A549 (cell line): ENCODE measurements at regions not wholly inside any gene's neighbourhood (a gene's known extent, or its start where the extent isn't known, plus 50 kb on each side); places are given as distances from the start of the nearest gene placed in this dataset.
A peak's percentile ranks its signal among the peaks of the same experiment; 100 is the strongest.

Experiments used
- ATAC-seq, 2 experiments: fragments of 200-7000 bp in 1 of 2; fragments of >200 bp in 1 of 2; cut with Nextera tagmentation in 1 of 2; cut with Tn5 transposase in 1 of 2; 3 replicates each; pipeline versions ENCODE4 v1.8.0 to v1.9.1; 2018 to 2020; ENCODE audit warnings: mild to moderate bottlenecking in 1 of 2, moderate library complexity in 1 of 2
- CTCF ChIA-PET: fragments of 300-600 bp; sonication (Branson Sonifier 250); formaldehyde crosslinking; extraction: SDS; loops from one replicate; lab custom pipeline; 2021; ENCODE audit warnings: antibody characterized with exemption, inconsistent platforms; lab: Yijun Ruan, JAX
- POLR2A ChIA-PET: fragments of 350-600 bp; formaldehyde crosslinking; extraction: SDS; loops from one replicate; lab custom pipeline; 2021; ENCODE audit warnings: antibody characterized with exemption, inconsistent platforms; lab: Yijun Ruan, JAX
- DNase-seq, 2 experiments: peaks; one replicate each; pipeline versions ENCODE4 v3.0.0 to v3.0.0-alpha.2; 2011 to 2016; ENCODE audit warnings: low read depth in 1 of 2, low spot score in 1 of 2
- FAIRE-seq: peaks from 2 replicates; lab custom pipeline; 2011; peaks lifted over from hg19 to GRCh38; lab: Jason Lieb, UNC
- H3K27ac ChIP-seq, 2 experiments: fragments of >200 bp; sonication (Bioruptor Twin); formaldehyde crosslinking; 3 replicates each; pipeline ENCODE4 v1.5.1; 2016 to 2017
- H3K4me1 ChIP-seq: fragments of >200 bp; sonication (Bioruptor Twin); formaldehyde crosslinking; 3 replicates; pipeline ENCODE4 v1.6.1; 2016
- H3K4me2 ChIP-seq: fragments of >200 bp; sonication (Bioruptor Twin); formaldehyde crosslinking; 3 replicates; pipeline ENCODE4 v1.6.1; 2016
- H3K4me3 ChIP-seq: fragments of >200 bp; sonication (Bioruptor Twin); formaldehyde crosslinking; 3 replicates; pipeline ENCODE4 v1.5.1; 2016
- H3K9me3 ChIP-seq: fragments of >200 bp; sonication (Bioruptor Twin); formaldehyde crosslinking; 3 replicates; pipeline ENCODE4 v1.6.1; 2016
- BHLHE40 ChIP-seq: IDR thresholded peaks from 2 replicates; pipeline ENCODE4 v1.6.1; 2012; ENCODE audit warnings: low read depth, low read length, inconsistent platforms
- CBX2 ChIP-seq: fragments of 200-600 bp; sonication (generic); IDR thresholded peaks from 2 replicates; pipeline ENCODE4 v1.6.1; 2016; ENCODE audit warnings: low read depth, mild to moderate bottlenecking, borderline replicate concordance
- E2F6 ChIP-seq: IDR thresholded peaks from 2 replicates; pipeline ENCODE4 v1.6.1; 2012; ENCODE audit warnings: low read depth, borderline replicate concordance
- ESRRA ChIP-seq: fragments of 150-350 bp; IDR thresholded peaks from 2 replicates; pipeline ENCODE4 v1.6.1; 2014; ENCODE audit warnings: mild to moderate bottlenecking, low read length, borderline replicate concordance
- FOSL2 ChIP-seq, 2 experiments: fragments of 450-650 bp in 1 of 2; fragments of >200 bp in 1 of 2; sonication (Bioruptor Twin) in 1 of 2; formaldehyde crosslinking; IDR thresholded peaks; 2 replicates each; pipeline versions ENCODE4 v1.5.0 to v1.6.1; 2016 to 2020; ENCODE audit warnings: mild to moderate bottlenecking in 1 of 2, moderate library complexity in 1 of 2
- HOXB13 ChIP-seq: fragments of 250-450 bp; sonication (Bioruptor Pico); IDR thresholded peaks from 2 replicates; pipeline ENCODE4 v1.5.0; 2020; ENCODE audit warnings: low read depth, mild to moderate bottlenecking, moderate library complexity
- JUN ChIP-seq, 2 experiments: fragments of >200 bp; sonication (Bioruptor Twin); formaldehyde crosslinking; IDR thresholded peaks; 2 replicates in 1 of 2; 3 replicates in 1 of 2; pipeline ENCODE4 v1.6.1; 2016 to 2017
- MAFK ChIP-seq: fragments of 450-650 bp; IDR thresholded peaks from 2 replicates; pipeline ENCODE4 v1.6.1; 2014; ENCODE audit not compliant: partially characterized antibody
- MYC ChIP-seq: IDR thresholded peaks from 2 replicates; pipeline ENCODE4 v1.6.1; 2012; ENCODE audit warnings: mild to moderate bottlenecking, inconsistent platforms, low read length, improper control_type of control experiment, borderline replicate concordance
- PHF8 ChIP-seq: fragments of 200-600 bp; sonication (generic); IDR thresholded peaks from 2 replicates; pipeline ENCODE4 v1.6.1; 2016; ENCODE audit warnings: low read depth, mild to moderate bottlenecking, antibody characterized with exemption, moderate library complexity, borderline replicate concordance
- SMC3 ChIP-seq: fragments of >200 bp; sonication (Bioruptor Twin); formaldehyde crosslinking; IDR thresholded peaks from 3 replicates; pipeline ENCODE4 v1.6.1; 2018; ENCODE audit warnings: inconsistent platforms
- TFCP2L1 ChIP-seq: fragments of 250-450 bp; sonication (Bioruptor Pico); IDR thresholded peaks from 2 replicates; pipeline ENCODE4 v1.5.0; 2021; ENCODE audit warnings: mild to moderate bottlenecking
- TP53 ChIP-seq: fragments of 250-450 bp; sonication (Bioruptor Pico); IDR thresholded peaks from 2 replicates; pipeline ENCODE4 v1.5.0; 2021; ENCODE audit warnings: mild to moderate bottlenecking, moderate library complexity
- USF2 ChIP-seq: fragments of 450-650 bp; IDR thresholded peaks from 2 replicates; pipeline ENCODE4 v1.6.1; 2014; ENCODE audit warnings: antibody characterized with exemption
- ZC3H11A ChIP-seq: fragments of 450-650 bp; IDR thresholded peaks from 2 replicates; pipeline ENCODE4 v1.6.1; 2014; ENCODE audit warnings: antibody characterized with exemption, mild to moderate bottlenecking
- WGBS: methylation state at CpG from one replicate; pipeline ENCODE4 v1.1.6; 2017; ENCODE audit errors: missing lambda C conversion rate; 5-methylcytosine and 5-hydroxymethylcytosine counted together
- TF ChIP-seq, protein P1 (sequence below): fragments of >200 bp; sonication (Bioruptor Twin); formaldehyde crosslinking; IDR thresholded peaks from 2 replicates; pipeline ENCODE4 v1.6.1; 2016
- TF ChIP-seq, protein P2 (sequence below): fragments of 150-350 bp; IDR thresholded peaks from 2 replicates; pipeline ENCODE4 v1.6.1; 2014; ENCODE audit warnings: low read depth, mild to moderate bottlenecking, low read length
- TF ChIP-seq, protein P3 (sequence below): fragments of 200-600 bp; sonication (generic); IDR thresholded peaks from 2 replicates; pipeline ENCODE4 v1.6.1; 2016; ENCODE audit warnings: antibody characterized with exemption, mild to moderate bottlenecking, moderate library complexity

- no peak for ATAC-seq
- no peak for DNase-seq
- ChIA-PET CTCF (interaction anchor here (0.6 to 1.5 kb wide), 2 partner anchors 14 to 190 kb away, joined by 3 to 4 read pairs; no protein-coding TSS in a partner anchor), POLR2A (no interaction called here)
- Histone ChIP-seq H3K4me3 (no peak overlapping the region), H3K9me3 (no peaks in the 10 kb centered on the region), H3K27ac (peak overlapping the region; percentile 61 to 69), H3K4me1 (peaks cover 18% of the 10 kb centered on the region), H3K4me2 (peak overlapping the region; percentile 47)
- no peak for FAIRE-seq
- 61% methylated on average over 5 of the region's 5 CpGs for WGBS
- TF ChIP-seq FOSL2 (IDR thresholded peaks at IDR 0.05) (no peak), FOSL2 (CRISPR knock-in tag; IDR thresholded peaks at IDR 0.05) (no peak), TP53 (no peak), MAFK (no peak), HOXB13 (no peak), PHF8 (no peak), ESRRA (no peak), MYC (no peak), SMC3 (no peak), E2F6 (no peak), TFCP2L1 (CRISPR knock-in tag) (no peak), CBX2 (no peak), ZC3H11A (no peak), USF2 (no peak), JUN (IDR thresholded peaks at IDR 0.05) (no peak)
- TF ChIP-seq, protein P1, sequence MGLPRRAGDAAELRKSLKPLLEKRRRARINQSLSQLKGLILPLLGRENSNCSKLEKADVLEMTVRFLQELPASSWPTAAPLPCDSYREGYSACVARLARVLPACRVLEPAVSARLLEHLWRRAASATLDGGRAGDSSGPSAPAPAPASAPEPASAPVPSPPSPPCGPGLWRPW, result no peak
- TF ChIP-seq, protein P2, sequence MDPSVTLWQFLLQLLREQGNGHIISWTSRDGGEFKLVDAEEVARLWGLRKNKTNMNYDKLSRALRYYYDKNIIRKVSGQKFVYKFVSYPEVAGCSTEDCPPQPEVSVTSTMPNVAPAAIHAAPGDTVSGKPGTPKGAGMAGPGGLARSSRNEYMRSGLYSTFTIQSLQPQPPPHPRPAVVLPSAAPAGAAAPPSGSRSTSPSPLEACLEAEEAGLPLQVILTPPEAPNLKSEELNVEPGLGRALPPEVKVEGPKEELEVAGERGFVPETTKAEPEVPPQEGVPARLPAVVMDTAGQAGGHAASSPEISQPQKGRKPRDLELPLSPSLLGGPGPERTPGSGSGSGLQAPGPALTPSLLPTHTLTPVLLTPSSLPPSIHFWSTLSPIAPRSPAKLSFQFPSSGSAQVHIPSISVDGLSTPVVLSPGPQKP, result no peak
Measured at GRCh38 chr1:199743227-199743626, 284.3 kb upstream of the NR5A2 start.

GRCh38 chr1:199746666-199747384 is 280.7 kb upstream of the NR5A2 start:
- FAIRE-seq (no peak), ATAC-seq (no peak), DNase-seq (no peak)
- WGBS, result 91% methylated on average over 2 of the region's 2 CpGs
- H3K27ac ChIP-seq, result no peak overlapping the region
- POLR2A ChIA-PET, result interaction anchor here (0.5 kb wide), 1 partner anchor 197 kb away, joined by 3 read pairs; no protein-coding TSS in a partner anchor
- CTCF ChIA-PET, result interaction anchor here (1.2 to 1.4 kb wide), 2 partner anchors 13 to 18 kb away, joined by 3 read pairs; no protein-coding TSS in a partner anchor
- no peak overlapping the region for H3K4me2 ChIP-seq
- no peak overlapping the region for H3K4me3 ChIP-seq
- TF ChIP-seq BHLHE40 (no peak), FOSL2 (IDR thresholded peaks at IDR 0.05) (no peak), FOSL2 (CRISPR knock-in tag; IDR thresholded peaks at IDR 0.05) (no peak)
- TF ChIP-seq, protein P3, sequence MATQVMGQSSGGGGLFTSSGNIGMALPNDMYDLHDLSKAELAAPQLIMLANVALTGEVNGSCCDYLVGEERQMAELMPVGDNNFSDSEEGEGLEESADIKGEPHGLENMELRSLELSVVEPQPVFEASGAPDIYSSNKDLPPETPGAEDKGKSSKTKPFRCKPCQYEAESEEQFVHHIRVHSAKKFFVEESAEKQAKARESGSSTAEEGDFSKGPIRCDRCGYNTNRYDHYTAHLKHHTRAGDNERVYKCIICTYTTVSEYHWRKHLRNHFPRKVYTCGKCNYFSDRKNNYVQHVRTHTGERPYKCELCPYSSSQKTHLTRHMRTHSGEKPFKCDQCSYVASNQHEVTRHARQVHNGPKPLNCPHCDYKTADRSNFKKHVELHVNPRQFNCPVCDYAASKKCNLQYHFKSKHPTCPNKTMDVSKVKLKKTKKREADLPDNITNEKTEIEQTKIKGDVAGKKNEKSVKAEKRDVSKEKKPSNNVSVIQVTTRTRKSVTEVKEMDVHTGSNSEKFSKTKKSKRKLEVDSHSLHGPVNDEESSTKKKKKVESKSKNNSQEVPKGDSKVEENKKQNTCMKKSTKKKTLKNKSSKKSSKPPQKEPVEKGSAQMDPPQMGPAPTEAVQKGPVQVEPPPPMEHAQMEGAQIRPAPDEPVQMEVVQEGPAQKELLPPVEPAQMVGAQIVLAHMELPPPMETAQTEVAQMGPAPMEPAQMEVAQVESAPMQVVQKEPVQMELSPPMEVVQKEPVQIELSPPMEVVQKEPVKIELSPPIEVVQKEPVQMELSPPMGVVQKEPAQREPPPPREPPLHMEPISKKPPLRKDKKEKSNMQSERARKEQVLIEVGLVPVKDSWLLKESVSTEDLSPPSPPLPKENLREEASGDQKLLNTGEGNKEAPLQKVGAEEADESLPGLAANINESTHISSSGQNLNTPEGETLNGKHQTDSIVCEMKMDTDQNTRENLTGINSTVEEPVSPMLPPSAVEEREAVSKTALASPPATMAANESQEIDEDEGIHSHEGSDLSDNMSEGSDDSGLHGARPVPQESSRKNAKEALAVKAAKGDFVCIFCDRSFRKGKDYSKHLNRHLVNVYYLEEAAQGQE, result no peak
- no peaks in the 10 kb centered on the region for H3K9me3 ChIP-seq
- H3K4me1 ChIP-seq, result peaks cover 18% of the 10 kb centered on the region
